Immature natural killer cell (primary cell): ENCODE measurements at regions not wholly inside any gene's neighbourhood (a gene's known extent, or its start where the extent isn't known, plus 50 kb on each side); places are given as distances from the start of the nearest gene placed in this dataset.
"Not testable (repeated sequence)": the region's sequence is repeated elsewhere in the genome, so short reads cannot be mapped to it uniquely, and the experiment has no call there.

Experiments used
- DNase-seq, 3 donors: peaks; one replicate each; pipeline ENCODE4 v3.0.0; 2022; ENCODE audit warnings: mixed read lengths in 1 of 3
- H3K27ac Mint-ChIP-seq, 6 donors: one replicate each; pipeline ENCODE4 v1.8.0; 2020; ENCODE audit warnings: mixed read lengths in 6 of 6, mild to moderate bottlenecking in 5 of 6, inconsistent platforms in 4 of 6, moderate library complexity in 3 of 6
- H3K27me3 Mint-ChIP-seq, 3 donors: one replicate each; pipeline ENCODE4 v1.8.0; 2020 to 2021; ENCODE audit warnings: low read depth in 3 of 3, mild to moderate bottlenecking in 3 of 3, mixed read lengths in 3 of 3, moderate library complexity in 3 of 3, inconsistent platforms in 1 of 3
- H3K36me3 Mint-ChIP-seq, 3 donors: one replicate each; pipeline ENCODE4 v1.8.0; 2020; ENCODE audit warnings: mixed read lengths in 3 of 3, inconsistent platforms in 2 of 3, mild to moderate bottlenecking in 2 of 3
- H3K4me1 Mint-ChIP-seq, 2 donors: one replicate each; pipeline ENCODE4 v1.8.0; 2020; ENCODE audit warnings: inconsistent platforms in 2 of 2, mild to moderate bottlenecking in 2 of 2, mixed read lengths in 2 of 2, moderate library complexity in 1 of 2
- H3K4me3 Mint-ChIP-seq, 5 donors: one replicate each; pipeline ENCODE4 v1.8.0; 2020; ENCODE audit warnings: mild to moderate bottlenecking in 5 of 5, mixed read lengths in 5 of 5, inconsistent platforms in 3 of 5, moderate library complexity in 3 of 5
- H3K9me3 Mint-ChIP-seq, 6 donors: one replicate each; pipeline ENCODE4 v1.8.0; 2020; ENCODE audit warnings: mild to moderate bottlenecking in 6 of 6, mixed read lengths in 6 of 6, inconsistent platforms in 4 of 6, moderate library complexity in 3 of 6

- H3K27me3 Mint-ChIP-seq, H3K27ac Mint-ChIP-seq, H3K4me3 Mint-ChIP-seq, H3K36me3 Mint-ChIP-seq, DNase-seq, H3K4me1 Mint-ChIP-seq: not testable (repeated sequence)
- H3K9me3 Mint-ChIP-seq = peaks cover 7 to 37% (median 17%) of the 10 kb centered on the region in 6 donors
Observed at GRCh38 chr4:188738290-188738689, 599.0 kb downstream of the TRIML1 start.

- H3K27ac Mint-ChIP-seq, H3K4me1 Mint-ChIP-seq, DNase-seq, H3K4me3 Mint-ChIP-seq, H3K27me3 Mint-ChIP-seq, H3K36me3 Mint-ChIP-seq: not testable (repeated sequence)
- H3K9me3 Mint-ChIP-seq = peaks cover 2 to 29% (median 17%) of the 10 kb centered on the region in 6 donors
Observed at GRCh38 chr4:188740172-188740571, 600.9 kb downstream of the TRIML1 start.

DNA sequence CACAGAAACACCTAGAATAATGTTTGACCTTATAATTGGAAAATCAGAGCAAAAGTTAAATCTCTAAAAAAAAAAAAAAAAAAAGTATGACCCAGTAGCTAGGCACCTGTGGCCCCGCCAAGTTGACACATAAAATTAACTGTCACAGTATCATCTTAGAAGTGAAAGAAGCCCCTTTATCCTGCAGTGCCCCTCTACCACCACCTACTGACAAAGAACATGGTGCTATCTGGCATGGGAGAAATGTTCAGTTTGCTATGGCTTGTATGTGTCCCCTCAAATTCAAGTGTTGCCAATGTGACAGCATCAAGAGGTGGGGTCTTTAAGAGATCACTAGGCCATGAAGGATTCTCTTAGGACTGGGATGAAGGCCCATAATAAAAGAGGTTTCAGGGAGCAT is 601.5 kb downstream of the TRIML1 start:
- peaks cover 0 to 29% (median 17%) of the 10 kb centered on the region in 6 donors for H3K9me3 Mint-ChIP-seq
- not testable (repeated sequence) for H3K27me3 Mint-ChIP-seq, H3K27ac Mint-ChIP-seq, H3K4me3 Mint-ChIP-seq, H3K4me1 Mint-ChIP-seq, H3K36me3 Mint-ChIP-seq, DNase-seq

- no peaks in the 10 kb centered on the region for H3K4me1 Mint-ChIP-seq
- DNase-seq = peak in 1 of 3 donors; percentile 0
- H3K4me3 Mint-ChIP-seq = no peak overlapping the region
- H3K27ac Mint-ChIP-seq = no peak overlapping the region
- peaks cover 24 to 49% (median 42%) of the 10 kb centered on the region in 6 donors for H3K9me3 Mint-ChIP-seq
- H3K27me3 Mint-ChIP-seq = no peaks in the 10 kb centered on the region
- peaks cover 6 to 14% (median 6%) of the 10 kb centered on the region in 3 donors for H3K36me3 Mint-ChIP-seq
Observed at GRCh38 chr4:188754372-188755002, 615.2 kb downstream of the TRIML1 start.

- Mint-ChIP-seq H3K9me3 (peaks cover 10 to 60% (median 33%) of the 10 kb centered on the region in 6 donors), H3K27me3 (peaks cover 0 to 2% (median 0%) of the 10 kb centered on the region in 3 donors)
- no peak for DNase-seq
Observed at GRCh38 chr4:188767496-188767895, 628.3 kb downstream of the TRIML1 start.

DNA sequence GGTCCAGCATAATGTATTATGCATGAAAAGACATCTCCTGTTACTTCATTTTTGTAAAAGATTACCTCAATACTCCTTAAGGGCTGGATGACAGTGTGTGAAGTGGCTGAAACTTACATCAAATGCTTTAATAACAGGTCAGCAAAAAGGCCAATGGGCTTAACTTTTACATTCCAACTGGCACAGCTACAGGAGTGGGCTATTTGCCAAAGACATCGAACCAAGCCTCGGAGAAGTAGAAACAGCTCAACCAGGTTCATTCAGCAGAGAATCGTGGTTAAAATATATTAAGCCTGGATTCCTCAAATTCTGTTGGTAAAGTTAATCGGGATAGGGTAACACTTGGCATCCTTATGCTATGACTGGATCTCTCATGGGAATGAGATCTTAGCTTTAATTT is 639.7 kb downstream of the TRIML1 start:
- H3K4me1 Mint-ChIP-seq = no peaks in the 10 kb centered on the region
- no peak overlapping the region for H3K27ac Mint-ChIP-seq
- no peak for DNase-seq
- no peaks in the 10 kb centered on the region for H3K36me3 Mint-ChIP-seq
- H3K9me3 Mint-ChIP-seq = peaks cover 2 to 54% (median 24%) of the 10 kb centered on the region in 6 donors
- H3K4me3 Mint-ChIP-seq = no peak overlapping the region
- H3K27me3 Mint-ChIP-seq = no peaks in the 10 kb centered on the region

More at GRCh38 chr4:188767496-188767895, 628.3 kb downstream of the TRIML1 start:
- no peaks in the 10 kb centered on the region for H3K36me3 Mint-ChIP-seq
- no peaks in the 10 kb centered on the region for H3K4me1 Mint-ChIP-seq
- no peak overlapping the region for H3K27ac Mint-ChIP-seq
- no peak overlapping the region for H3K4me3 Mint-ChIP-seq

- no peak overlapping the region for H3K4me3 Mint-ChIP-seq
- DNase-seq = no peak
- no peaks in the 10 kb centered on the region for H3K4me1 Mint-ChIP-seq
- H3K9me3 Mint-ChIP-seq = peaks cover 2 to 48% (median 19%) of the 10 kb centered on the region in 6 donors
- no peak overlapping the region for H3K27ac Mint-ChIP-seq
- H3K27me3 Mint-ChIP-seq = no peaks in the 10 kb centered on the region
- H3K36me3 Mint-ChIP-seq = no peaks in the 10 kb centered on the region
Observed at GRCh38 chr4:188779581-188779980, 640.3 kb downstream of the TRIML1 start.

- Mint-ChIP-seq H3K9me3 (peaks cover 2 to 47% (median 16%) of the 10 kb centered on the region in 6 donors), H3K27ac (no peak overlapping the region), H3K4me1 (no peaks in the 10 kb centered on the region), H3K4me3 (no peak overlapping the region), H3K27me3 (no peaks in the 10 kb centered on the region), H3K36me3 (no peaks in the 10 kb centered on the region)
- DNase-seq = no peak
Observed at GRCh38 chr4:188780028-188780427, 640.8 kb downstream of the TRIML1 start.

- H3K4me1 Mint-ChIP-seq = no peaks in the 10 kb centered on the region
- H3K4me3 Mint-ChIP-seq = no peak overlapping the region
- DNase-seq = no peak
- H3K9me3 Mint-ChIP-seq = peaks cover 2 to 47% (median 13%) of the 10 kb centered on the region in 6 donors
- H3K27ac Mint-ChIP-seq = no peak overlapping the region
- no peaks in the 10 kb centered on the region for H3K36me3 Mint-ChIP-seq
- H3K27me3 Mint-ChIP-seq = no peaks in the 10 kb centered on the region
Observed at GRCh38 chr4:188780686-188781085, 641.4 kb downstream of the TRIML1 start.

- DNase-seq = no peak
- no peaks in the 10 kb centered on the region for H3K27me3 Mint-ChIP-seq
- no peaks in the 10 kb centered on the region for H3K4me1 Mint-ChIP-seq
- peaks cover 2 to 49% (median 15%) of the 10 kb centered on the region in 6 donors for H3K9me3 Mint-ChIP-seq
- no peak overlapping the region for H3K4me3 Mint-ChIP-seq
- H3K36me3 Mint-ChIP-seq = no peaks in the 10 kb centered on the region
- H3K27ac Mint-ChIP-seq = no peak overlapping the region
Observed at GRCh38 chr4:188781655-188782054, 642.4 kb downstream of the TRIML1 start.

DNA sequence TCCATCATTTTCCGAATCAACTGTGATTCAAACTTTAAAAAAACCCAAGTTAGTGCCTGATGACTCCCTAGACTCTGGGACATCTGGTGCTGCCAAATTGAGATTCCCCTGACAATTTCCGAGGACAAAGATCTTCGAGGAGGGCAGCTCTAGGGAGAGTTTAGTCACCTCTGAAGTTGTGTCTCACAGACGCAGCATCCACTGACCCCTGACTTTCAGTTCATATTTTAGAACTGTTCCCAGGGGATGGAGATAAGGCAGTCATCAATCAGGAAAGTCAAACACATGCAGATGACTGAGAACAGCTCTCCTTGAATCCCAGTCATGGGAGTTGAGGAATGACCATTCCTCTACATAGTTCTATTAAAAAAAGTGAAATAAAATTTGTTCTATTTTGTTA is 643.9 kb downstream of the TRIML1 start:
- DNase-seq = no peak
- peaks cover 2 to 54% (median 17%) of the 10 kb centered on the region in 6 donors for H3K9me3 Mint-ChIP-seq
- H3K27me3 Mint-ChIP-seq = no peaks in the 10 kb centered on the region
- H3K27ac Mint-ChIP-seq = no peak overlapping the region
- H3K4me1 Mint-ChIP-seq = no peaks in the 10 kb centered on the region
- no peak overlapping the region for H3K4me3 Mint-ChIP-seq
- no peaks in the 10 kb centered on the region for H3K36me3 Mint-ChIP-seq

- no peak for DNase-seq
- H3K36me3 Mint-ChIP-seq = no peaks in the 10 kb centered on the region
- H3K9me3 Mint-ChIP-seq = peaks cover 2 to 52% (median 18%) of the 10 kb centered on the region in 6 donors
- H3K27ac Mint-ChIP-seq = no peak overlapping the region
- H3K27me3 Mint-ChIP-seq = no peaks in the 10 kb centered on the region
- H3K4me3 Mint-ChIP-seq = no peak overlapping the region
- no peaks in the 10 kb centered on the region for H3K4me1 Mint-ChIP-seq
Observed at GRCh38 chr4:188783606-188784160, 644.4 kb downstream of the TRIML1 start.

GRCh38 chr4:188796600-188796999 is 657.4 kb downstream of the TRIML1 start:
- H3K27ac Mint-ChIP-seq, DNase-seq, H3K4me1 Mint-ChIP-seq, H3K36me3 Mint-ChIP-seq, H3K4me3 Mint-ChIP-seq, H3K27me3 Mint-ChIP-seq: not testable (repeated sequence)
- H3K9me3 Mint-ChIP-seq = peaks cover 12 to 35% (median 24%) of the 10 kb centered on the region in 6 donors

DNA sequence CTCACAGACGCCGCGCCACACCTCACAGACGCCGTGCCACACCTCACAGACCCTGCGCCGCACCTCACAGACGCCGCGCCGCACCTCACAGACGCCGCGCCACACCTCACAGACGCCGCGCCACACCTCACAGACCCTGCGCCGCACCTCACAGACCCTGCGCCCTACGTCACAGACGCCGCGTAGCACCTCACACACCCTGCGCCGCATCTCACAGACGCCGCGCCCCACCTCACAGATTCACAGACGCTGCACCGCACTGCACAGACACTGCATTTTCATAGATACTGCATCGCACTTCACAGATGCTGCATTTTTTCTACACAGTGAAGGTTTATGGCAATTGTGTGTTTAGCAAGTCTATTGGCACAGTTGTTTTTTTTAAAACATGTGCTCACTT is 657.8 kb downstream of the TRIML1 start:
- H3K4me3 Mint-ChIP-seq, H3K36me3 Mint-ChIP-seq, H3K27ac Mint-ChIP-seq, DNase-seq, H3K4me1 Mint-ChIP-seq, H3K27me3 Mint-ChIP-seq: not testable (repeated sequence)
- peaks cover 12 to 33% (median 24%) of the 10 kb centered on the region in 6 donors for H3K9me3 Mint-ChIP-seq

DNA sequence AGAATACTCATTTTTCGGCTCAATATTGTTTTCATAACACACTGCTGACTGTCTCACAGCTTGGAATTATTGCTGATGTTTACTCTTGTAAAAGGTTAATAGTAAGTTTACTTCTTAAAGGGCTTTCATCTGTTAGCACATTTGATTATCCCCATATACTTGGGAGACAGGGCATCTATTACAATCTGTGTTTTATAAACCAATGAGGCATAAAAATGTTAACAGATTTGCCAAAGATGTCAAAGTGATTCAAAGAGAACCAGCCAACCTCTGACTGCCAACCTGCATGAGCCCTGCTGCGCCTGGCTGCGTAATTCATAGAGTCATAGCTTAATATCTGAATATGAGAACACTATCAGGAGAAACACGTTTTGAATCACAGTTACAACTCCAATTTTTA is 665.6 kb downstream of the TRIML1 start:
- Mint-ChIP-seq H3K4me3 (no peak overlapping the region), H3K9me3 (peaks cover 5 to 39% (median 11%) of the 10 kb centered on the region in 6 donors), H3K36me3 (no peaks in the 10 kb centered on the region), H3K27ac (no peak overlapping the region), H3K4me1 (no peaks in the 10 kb centered on the region), H3K27me3 (peaks cover 0 to 2% (median 0%) of the 10 kb centered on the region in 3 donors)
- DNase-seq = no peak
